ENCODE measurements at regions not wholly inside any gene's neighbourhood (a gene's known extent, or its start where the extent isn't known, plus 50 kb on each side); places are given as distances from the start of the nearest gene placed in this dataset.

DNA sequence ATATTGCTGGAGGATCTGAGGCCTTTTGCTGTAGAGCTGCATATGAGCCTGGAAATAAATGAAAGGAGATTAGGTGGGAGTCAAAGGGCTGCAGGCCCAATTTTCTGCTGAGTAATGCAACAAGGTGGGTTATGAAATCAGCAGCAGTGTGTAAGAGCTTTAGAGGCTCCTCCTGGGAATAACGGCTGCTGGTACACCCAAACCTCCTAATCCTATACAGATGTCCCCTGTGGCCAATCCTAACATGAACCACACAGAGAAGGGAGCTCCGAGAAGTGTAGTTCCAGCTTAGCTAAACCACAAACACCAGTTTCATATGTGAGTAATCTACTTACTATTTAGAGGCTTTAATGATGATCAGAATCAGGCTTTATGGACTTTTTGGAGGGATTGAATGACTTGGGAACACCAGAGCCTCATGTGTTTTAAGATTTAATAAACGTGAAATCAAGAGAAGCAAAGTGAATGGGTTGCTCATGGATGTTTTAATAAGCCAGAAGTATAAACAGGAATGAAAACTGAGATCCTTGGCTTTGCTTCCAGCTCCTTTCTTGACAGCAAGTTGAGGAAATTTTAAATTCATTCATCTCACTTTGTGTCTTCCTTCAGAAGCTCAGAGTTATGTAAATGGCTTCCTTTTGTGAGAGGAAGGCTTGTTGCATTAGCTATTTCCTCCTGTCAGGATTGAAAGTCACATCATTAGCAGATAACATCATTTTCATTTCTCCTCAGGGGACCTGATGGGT, 437.5 kb downstream of the TMEM232 start:
- Histone ChIP-seq H3K4me1 (no peaks in the 10 kb centered on the region), H3K27ac (no peak overlapping the region), H3K27me3 (no peaks in the 10 kb centered on the region), H3K4me3 (no peak overlapping the region), H3K9me3 (peaks cover 0 to 7% (median 0%) of the 10 kb centered on the region in 3 donors), H3K36me3 (replicated peaks in 1 of 2; ENCODE audit: insufficient read depth in 1 of 2, low read depth in 2 of 2) (no peaks in the 10 kb centered on the region)
- ATAC-seq (no peak), DNase-seq (no peak)
- TF ChIP-seq, protein P1, sequence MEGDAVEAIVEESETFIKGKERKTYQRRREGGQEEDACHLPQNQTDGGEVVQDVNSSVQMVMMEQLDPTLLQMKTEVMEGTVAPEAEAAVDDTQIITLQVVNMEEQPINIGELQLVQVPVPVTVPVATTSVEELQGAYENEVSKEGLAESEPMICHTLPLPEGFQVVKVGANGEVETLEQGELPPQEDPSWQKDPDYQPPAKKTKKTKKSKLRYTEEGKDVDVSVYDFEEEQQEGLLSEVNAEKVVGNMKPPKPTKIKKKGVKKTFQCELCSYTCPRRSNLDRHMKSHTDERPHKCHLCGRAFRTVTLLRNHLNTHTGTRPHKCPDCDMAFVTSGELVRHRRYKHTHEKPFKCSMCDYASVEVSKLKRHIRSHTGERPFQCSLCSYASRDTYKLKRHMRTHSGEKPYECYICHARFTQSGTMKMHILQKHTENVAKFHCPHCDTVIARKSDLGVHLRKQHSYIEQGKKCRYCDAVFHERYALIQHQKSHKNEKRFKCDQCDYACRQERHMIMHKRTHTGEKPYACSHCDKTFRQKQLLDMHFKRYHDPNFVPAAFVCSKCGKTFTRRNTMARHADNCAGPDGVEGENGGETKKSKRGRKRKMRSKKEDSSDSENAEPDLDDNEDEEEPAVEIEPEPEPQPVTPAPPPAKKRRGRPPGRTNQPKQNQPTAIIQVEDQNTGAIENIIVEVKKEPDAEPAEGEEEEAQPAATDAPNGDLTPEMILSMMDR (IDR thresholded peaks at IDR 0.05) = no peak
- TF ChIP-seq POLR2A (IDR thresholded peaks at IDR 0.05) = no peak
- 50% methylated on average over 3 of the region's 3 CpGs for whole genome bisulfite sequencing, 2 donors
- intact Hi-C loops (cut with DNase I) = no loop called here

DNA sequence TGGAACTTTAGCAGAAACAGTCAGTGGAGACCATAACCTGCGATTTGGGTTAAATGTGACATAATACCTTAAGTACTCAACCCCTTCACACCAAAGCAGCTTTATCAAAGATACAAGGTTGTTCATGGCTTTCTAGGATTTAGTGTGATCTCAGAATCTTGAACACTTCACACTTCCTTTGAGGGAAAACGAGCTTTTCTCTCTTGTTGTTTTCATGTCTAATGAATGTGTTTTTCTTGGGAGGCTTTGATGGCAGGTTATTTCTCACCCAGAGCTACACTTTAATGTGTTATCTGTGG, 437.0 kb downstream of the TMEM232 start:
- no peaks in the 10 kb centered on the region for H3K4me1 ChIP-seq
- intact Hi-C loops (cut with DNase I) = no loop called here

DNA sequence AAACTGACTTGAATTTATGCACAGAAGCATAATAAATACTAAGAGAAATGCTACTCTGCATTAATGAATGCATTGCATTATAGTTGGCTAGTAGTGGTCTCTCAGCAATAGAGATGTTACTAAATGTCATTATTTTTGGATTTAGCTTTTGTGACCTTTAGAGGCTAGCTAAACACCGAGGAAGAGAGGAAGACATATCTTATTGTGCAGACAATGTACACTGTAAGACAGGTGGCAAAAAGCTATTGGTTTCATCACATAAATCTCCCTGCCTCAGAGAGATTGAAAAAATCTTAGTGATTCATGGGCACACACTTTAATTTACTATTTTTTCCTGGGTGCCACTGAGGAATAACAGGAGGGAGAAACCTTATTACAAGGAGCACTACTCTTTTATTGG, 435.9 kb downstream of the TMEM232 start:
- intact Hi-C loops (cut with DNase I) = no loop called here
- no peaks in the 10 kb centered on the region for H3K27me3 ChIP-seq
- ATAC-seq (no peak), DNase-seq (no peak)
- TF ChIP-seq, protein P1 (IDR thresholded peaks at IDR 0.05) = no peak
- TF ChIP-seq POLR2A (IDR thresholded peaks at IDR 0.05) = no peak
- H3K27ac ChIP-seq = no peak overlapping the region
- no peak overlapping the region for H3K4me3 ChIP-seq
- no peaks in the 10 kb centered on the region for H3K4me1 ChIP-seq
- no peaks in the 10 kb centered on the region for H3K9me3 ChIP-seq
- H3K36me3 ChIP-seq (replicated peaks in 1 of 2; ENCODE audit: insufficient read depth in 1 of 2, low read depth in 2 of 2) = no peaks in the 10 kb centered on the region
- 53 to 77% methylated on average over 1 of the region's 1 CpG for WGBS, 2 donors

More for the DNA sequence above, 437.0 kb downstream of the TMEM232 start:
- ATAC-seq (no peak), DNase-seq (no peak)
- no peak overlapping the region for H3K4me3 ChIP-seq
- no peaks in the 10 kb centered on the region for H3K27me3 ChIP-seq
- WGBS, 2 donors = 21 to 44% methylated on average over 2 of the region's 2 CpGs
- TF ChIP-seq POLR2A (IDR thresholded peaks at IDR 0.05) = no peak
- TF ChIP-seq, protein P1 (IDR thresholded peaks at IDR 0.05) = no peak
- no peaks in the 10 kb centered on the region for H3K36me3 ChIP-seq (replicated peaks in 1 of 2; ENCODE audit: insufficient read depth in 1 of 2, low read depth in 2 of 2)
- H3K9me3 ChIP-seq = peaks cover 0 to 2% (median 0%) of the 10 kb centered on the region in 3 donors
- H3K27ac ChIP-seq = no peak overlapping the region

DNA sequence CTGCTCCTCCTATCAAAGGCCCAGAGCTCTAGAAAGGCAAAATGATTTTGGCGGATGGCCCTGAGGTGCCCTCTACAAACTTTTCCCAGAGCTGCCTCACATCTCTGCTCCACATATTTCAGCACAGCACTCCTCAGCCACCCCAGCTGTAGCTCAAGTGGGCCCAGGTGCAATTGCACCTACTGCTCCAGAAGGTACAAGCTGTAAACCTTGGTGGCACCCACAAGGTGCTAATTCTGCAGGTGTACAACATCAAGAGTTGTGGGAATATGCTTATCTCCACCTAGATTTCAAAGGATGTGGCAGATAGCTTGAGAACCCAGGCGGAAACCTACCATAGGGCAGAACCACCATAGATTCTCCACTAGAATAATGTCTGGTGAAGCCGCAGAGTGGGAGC, 432.2 kb downstream of the TMEM232 start:
- DNase-seq (no peak), ATAC-seq (no peak)
- Histone ChIP-seq H3K9me3 (no peaks in the 10 kb centered on the region), H3K36me3 (replicated peaks in 1 of 2; ENCODE audit: insufficient read depth in 1 of 2, low read depth in 2 of 2) (no peaks in the 10 kb centered on the region), H3K4me3 (no peak overlapping the region), H3K4me1 (peaks cover 11% of the 10 kb centered on the region), H3K27me3 (no peaks in the 10 kb centered on the region), H3K27ac (no peak overlapping the region)
- TF ChIP-seq, protein P1 (IDR thresholded peaks at IDR 0.05) = no peak
- TF ChIP-seq POLR2A (IDR thresholded peaks at IDR 0.05) = no peak
- WGBS, 2 donors = 88 to 93% methylated on average over 3 of the region's 3 CpGs
- intact Hi-C loops (cut with DNase I) = no loop called here

DNA sequence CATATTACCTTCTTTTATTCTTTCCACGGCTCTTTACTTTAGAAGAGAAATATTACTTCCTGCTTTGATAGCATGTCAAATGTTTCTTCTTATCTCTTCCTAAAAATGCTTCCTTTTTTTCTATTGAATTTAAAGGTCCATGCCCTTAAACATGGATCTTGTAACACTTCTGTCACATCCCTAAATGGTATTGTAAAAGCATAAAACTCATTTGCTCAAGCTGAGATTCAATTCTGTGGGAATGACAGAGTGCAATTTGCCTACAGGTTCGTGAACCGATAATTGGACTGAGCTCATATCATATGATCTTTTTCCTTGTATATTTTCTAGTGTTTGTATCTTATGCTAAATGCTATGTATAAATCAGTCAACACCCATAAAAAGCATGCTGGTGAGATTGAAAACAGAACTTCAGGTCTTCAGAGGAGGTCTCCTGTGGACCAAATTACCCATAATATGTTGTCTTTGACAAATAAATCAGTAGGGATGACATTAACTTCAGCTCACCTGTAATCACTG, 429.3 kb downstream of the TMEM232 start:
- Histone ChIP-seq H3K4me1 (peaks cover 11% of the 10 kb centered on the region), H3K4me3 (no peak overlapping the region), H3K27me3 (no peaks in the 10 kb centered on the region), H3K27ac (no peak overlapping the region), H3K9me3 (no peaks in the 10 kb centered on the region), H3K36me3 (replicated peaks in 1 of 2; ENCODE audit: insufficient read depth in 1 of 2, low read depth in 2 of 2) (no peaks in the 10 kb centered on the region)
- WGBS, 2 donors = 15 to 25% methylated on average over 3 of the region's 3 CpGs
- DNase-seq = no peak
- no peak for ATAC-seq
- intact Hi-C loops (cut with DNase I) = no loop called here
- no peak for TF ChIP-seq POLR2A (IDR thresholded peaks at IDR 0.05)
- TF ChIP-seq, protein P1 (IDR thresholded peaks at IDR 0.05) = no peak
